ENCODE measurements at regions not wholly inside any gene's neighbourhood (a gene's known extent, or its start where the extent isn't known, plus 50 kb on each side); places are given as distances from the start of the nearest gene placed in this dataset.

- TF ChIP-seq BHLHE40 (IDR thresholded peaks at IDR 0.05; ENCODE audit: low read length) (no peak), POLR2A (conservative IDR thresholded peaks at IDR 0.05) (no peak), USF2 (CRISPR knock-in tag; IDR thresholded peaks at IDR 0.05) (no peak), MLLT1 (IDR thresholded peaks at IDR 0.05) (no peak), PREB (CRISPR knock-in tag; IDR thresholded peaks at IDR 0.05) (no peak), ZNF311 (CRISPR knock-in tag; IDR thresholded peaks at IDR 0.05) (no peak), REST (IDR thresholded peaks at IDR 0.05; ENCODE audit: borderline replicate concordance) (no peak), REST (CRISPR knock-in tag; IDR thresholded peaks at IDR 0.05; ENCODE audit: low read depth) (no peak), ZNF384 (IDR thresholded peaks at IDR 0.05; ENCODE audit: low read depth, low read length) (no peak), NKRF (IDR thresholded peaks at IDR 0.05; ENCODE audit: borderline replicate concordance) (no peak)
These were observed 99.5 kb downstream of the CD164 start for GRCh38 chr6:109282756-109283155.

All from K562 (cell line).